Effector CD4-positive, alpha-beta T cell (primary cell): ENCODE measurements at regions not wholly inside any gene's neighbourhood (a gene's known extent, or its start where the extent isn't known, plus 50 kb on each side); places are given as distances from the start of the nearest gene placed in this dataset.
"Not testable (repeated sequence)": the region's sequence is repeated elsewhere in the genome, so short reads cannot be mapped to it uniquely, and the experiment has no call there.

Experiments
- DNase-seq: peaks from one replicate; pipeline ENCODE4 v3.0.0-alpha.2; 2020

GRCh38 chr2:64797881-64798575 lies 144.3 kb upstream of the SERTAD2 start:
- DNase-seq: no peak

- no peak for DNase-seq
Measured at GRCh38 chr2:64799592-64800252, 146.0 kb upstream of the SERTAD2 start.

- no peak for DNase-seq
Measured at GRCh38 chr2:64803776-64804175, 150.1 kb upstream of the SERTAD2 start.

GRCh38 chr2:64804651-64805050 lies 150.9 kb upstream of the SERTAD2 start:
- DNase-seq: no peak

- no peak for DNase-seq
Measured at GRCh38 chr2:64807417-64807816, 153.7 kb upstream of the SERTAD2 start.

GRCh38 chr2:64808092-64808491 lies 154.4 kb upstream of the SERTAD2 start:
- no peak for DNase-seq

GRCh38 chr2:64808754-64809153 lies 155.0 kb upstream of the SERTAD2 start:
- no peak for DNase-seq

- no peak for DNase-seq
Measured at GRCh38 chr2:64809216-64809615, 155.5 kb upstream of the SERTAD2 start.

GRCh38 chr2:64812285-64812684 lies 158.6 kb upstream of the SERTAD2 start:
- no peak for DNase-seq

GRCh38 chr2:64814007-64814406 lies 160.3 kb upstream of the SERTAD2 start:
- no peak for DNase-seq

GRCh38 chr2:64816526-64816925 lies 162.8 kb upstream of the SERTAD2 start:
- DNase-seq: not testable (repeated sequence)

GRCh38 chr2:64817453-64817852 lies 163.7 kb upstream of the SERTAD2 start:
- DNase-seq: no peak

GRCh38 chr2:64818664-64819060 lies 164.9 kb upstream of the SERTAD2 start:
- no peak for DNase-seq

GRCh38 chr2:64819361-64819760 lies 165.6 kb upstream of the SERTAD2 start:
- DNase-seq: no peak

- no peak for DNase-seq
Measured at GRCh38 chr2:64819774-64820688, 166.3 kb upstream of the SERTAD2 start.

- DNase-seq: no peak
Measured at GRCh38 chr2:64820901-64821300, 167.2 kb upstream of the SERTAD2 start.

- DNase-seq: no peak
Measured at GRCh38 chr2:64823794-64824193, 165.4 kb upstream of the SLC1A4 start.

GRCh38 chr2:64825831-64826491 lies 163.2 kb upstream of the SLC1A4 start:
- DNase-seq: no peak

- no peak for DNase-seq
Measured at GRCh38 chr2:64826703-64827102, 162.5 kb upstream of the SLC1A4 start.

GRCh38 chr2:64828261-64828660 lies 160.9 kb upstream of the SLC1A4 start:
- DNase-seq: no peak

- no peak for DNase-seq
Measured at GRCh38 chr2:64829525-64829924, 159.7 kb upstream of the SLC1A4 start.

GRCh38 chr2:64831134-64831976 lies 157.8 kb upstream of the SLC1A4 start:
- peak; percentile 71 for DNase-seq
